SK-N-SH (cell line): ENCODE measurements at regions not wholly inside any gene's neighbourhood (a gene's known extent, or its start where the extent isn't known, plus 50 kb on each side); places are given as distances from the start of the nearest gene placed in this dataset.

Experiments
- CTCF ChIA-PET: fragments of 300-600, 350-600 bp; formaldehyde crosslinking; extraction: SDS; loops from one replicate; lab custom pipeline; 2021; lab: Yijun Ruan, JAX
- POLR2A ChIA-PET: fragments of 350-600 bp; sonication (Branson Sonifier 250); formaldehyde crosslinking; extraction: SDS; loops from one replicate; lab custom pipeline; 2020; ENCODE audit warnings: antibody characterized with exemption, inconsistent platforms; lab: Yijun Ruan, JAX
- DNase-seq: peaks from one replicate; pipeline ENCODE4 v3.0.0; 2012
- H2AFZ ChIP-seq: fragments of 200-600 bp; sonication (generic); 2 replicates; pipeline ENCODE4 v1.8.1; 2016; ENCODE audit warnings: antibody characterized with exemption, mild to moderate bottlenecking, low read depth
- H3F3A ChIP-seq: fragments of 200-600 bp; sonication (generic); replicated peaks from 2 replicates; pipeline ENCODE3; 2016; ENCODE audit warnings: antibody characterized with exemption, mild to moderate bottlenecking; ENCODE audit not compliant: insufficient read depth
- H3K27ac ChIP-seq, 2 experiments: fragments of 200-500 bp in 1 of 2; fragments of 200-600 bp in 1 of 2; sonication (Bioruptor generic) in 1 of 2; sonication (generic), shearing (Covaris generic) in 1 of 2; 2 replicates each; pipeline versions ENCODE4 v1.5.1 to v1.6.1; 2014 to 2016; ENCODE audit warnings: low read depth in 2 of 2, inconsistent platforms in 1 of 2, low read length in 1 of 2, mild to moderate bottlenecking in 1 of 2, mixed read lengths in 1 of 2
- H3K27me3 ChIP-seq: fragments of 200-600 bp; sonication (generic), shearing (Covaris generic); 2 replicates; pipeline ENCODE4 v1.6.1; 2016; ENCODE audit warnings: mixed run types; ENCODE audit not compliant: insufficient read depth
- H3K36me3 ChIP-seq, 2 experiments: fragments of 200-500 bp in 1 of 2; fragments of 200-600 bp in 1 of 2; sonication (Bioruptor generic) in 1 of 2; sonication (generic) in 1 of 2; replicated peaks in 1 of 2; 2 replicates each; pipeline versions ENCODE3 to v1.5.1; 2014 to 2016; ENCODE audit warnings: low read length in 1 of 2, mild to moderate bottlenecking in 1 of 2; ENCODE audit not compliant: insufficient read depth in 2 of 2, control insufficient read depth in 1 of 2
- H3K4me1 ChIP-seq, 2 experiments: fragments of 200-500 bp in 1 of 2; fragments of 200-600 bp in 1 of 2; sonication (Bioruptor generic) in 1 of 2; sonication (generic), shearing (Covaris generic) in 1 of 2; 2 replicates each; pipeline versions ENCODE4 v1.5.1 to v1.6.1; 2014 to 2016; ENCODE audit warnings: low read depth in 1 of 2, low read length in 1 of 2, mixed run types in 1 of 2; ENCODE audit not compliant: insufficient read depth in 2 of 2, control insufficient read depth in 1 of 2
- H3K4me2 ChIP-seq: fragments of 200-600 bp; sonication (generic), shearing (Covaris generic); 2 replicates; pipeline ENCODE4 v1.6.1; 2017; ENCODE audit warnings: mixed run types
- H3K4me3 ChIP-seq, 2 experiments: fragments of 200-500 bp in 1 of 2; fragments of 200-600 bp in 1 of 2; sonication (Bioruptor generic) in 1 of 2; sonication (generic), shearing (Covaris generic) in 1 of 2; 2 replicates each; pipeline versions ENCODE4 v1.5.1 to v1.8.1; 2014 to 2016; ENCODE audit warnings: low read depth in 2 of 2, inconsistent platforms in 1 of 2, low read length in 1 of 2, mild to moderate bottlenecking in 1 of 2, mixed read lengths in 1 of 2, moderate library complexity in 1 of 2
- H3K79me2 ChIP-seq: fragments of 200-600 bp; sonication (generic); 2 replicates; pipeline ENCODE4 v1.8.1; 2017; ENCODE audit warnings: mild to moderate bottlenecking; ENCODE audit not compliant: insufficient read depth
- H3K9ac ChIP-seq: fragments of 200-600 bp; sonication (generic); 2 replicates; pipeline ENCODE4 v1.6.1; 2017; ENCODE audit warnings: mixed run types
- H3K9me2 ChIP-seq: fragments of 200-600 bp; sonication (generic); 2 replicates; pipeline ENCODE4 v1.6.1; 2017; ENCODE audit warnings: mixed run types
- H3K9me3 ChIP-seq: fragments of 200-600 bp; sonication (generic); 2 replicates; pipeline ENCODE4 v1.6.1; 2017; ENCODE audit warnings: mixed run types, mild to moderate bottlenecking, moderate library complexity
- H4K20me1 ChIP-seq: fragments of 200-600 bp; sonication (generic); 2 replicates; pipeline ENCODE4 v1.6.1; 2017; ENCODE audit warnings: mild to moderate bottlenecking, mixed run types; ENCODE audit not compliant: insufficient read depth
- CHD2 ChIP-seq: fragments of 150-350 bp; IDR thresholded peaks from 2 replicates; pipeline ENCODE4 v1.6.1; 2018; ENCODE audit warnings: low read length; ENCODE audit not compliant: partially characterized antibody
- FOSL2 ChIP-seq: IDR thresholded peaks from 2 replicates; pipeline ENCODE4 v1.4.0; 2012; ENCODE audit warnings: low read depth, mild to moderate bottlenecking, moderate library complexity, borderline replicate concordance
- FOXM1 ChIP-seq: IDR thresholded peaks from 2 replicates; pipeline ENCODE4 v1.4.0; 2012; ENCODE audit warnings: low read depth, mild to moderate bottlenecking
- GABPA ChIP-seq: IDR thresholded peaks from 2 replicates; pipeline ENCODE4 v1.4.0; 2012; ENCODE audit warnings: low read depth, mild to moderate bottlenecking
- RCOR1 ChIP-seq: fragments of 150-350 bp; IDR thresholded peaks from 2 replicates; pipeline ENCODE4 v1.6.1; 2017; ENCODE audit warnings: antibody characterized with exemption, low read length
- RXRA ChIP-seq: IDR thresholded peaks from 2 replicates; pipeline ENCODE4 v1.4.0; 2012; ENCODE audit warnings: low read depth, mild to moderate bottlenecking, borderline replicate concordance
- SIN3A ChIP-seq: IDR thresholded peaks from 2 replicates; pipeline ENCODE4 v1.6.1; 2012; ENCODE audit warnings: low read depth, mild to moderate bottlenecking, low read length, moderate library complexity, borderline replicate concordance
- SMC3 ChIP-seq: IDR thresholded peaks from 2 replicates; pipeline ENCODE4 v1.6.1; 2012; ENCODE audit warnings: low read depth, low read length, improper control_type of control experiment
- TAF1 ChIP-seq: IDR thresholded peaks from 2 replicates; pipeline ENCODE4 v1.6.1; 2012; ENCODE audit warnings: low read depth, mild to moderate bottlenecking, low read length, moderate library complexity, borderline replicate concordance
- TCF12 ChIP-seq: IDR thresholded peaks from 2 replicates; pipeline ENCODE4 v1.4.0; 2012
- TEAD4 ChIP-seq: IDR thresholded peaks from 2 replicates; pipeline ENCODE4 v1.4.0; 2012; ENCODE audit warnings: mild to moderate bottlenecking, borderline replicate concordance; ENCODE audit not compliant: insufficient read depth
- YY1 ChIP-seq: IDR thresholded peaks from 2 replicates; pipeline ENCODE4 v1.4.0; 2012; ENCODE audit warnings: low read depth, mild to moderate bottlenecking
- WGBS: methylation state at CpG from one replicate; pipeline ENCODE4 v1.1.6; 2017; ENCODE audit warnings: low lambda C conversion rate; 5-methylcytosine and 5-hydroxymethylcytosine counted together
- TF ChIP-seq, protein P1 (sequence below): IDR thresholded peaks from 2 replicates; pipeline ENCODE4; 2012
- TF ChIP-seq, protein P2 (sequence below): IDR thresholded peaks from 2 replicates; pipeline ENCODE4 v1.4.0; 2012; ENCODE audit warnings: low read depth
- TF ChIP-seq, protein P3 (sequence below): fragments of 150-350 bp; IDR thresholded peaks from 2 replicates; pipeline ENCODE4 v1.6.1; 2016; ENCODE audit warnings: mild to moderate bottlenecking, low read depth, low read length
- TF ChIP-seq, protein P4 (sequence below): IDR thresholded peaks from 2 replicates; pipeline ENCODE4 v1.4.0; 2012; ENCODE audit warnings: low read depth, borderline replicate concordance

DNA sequence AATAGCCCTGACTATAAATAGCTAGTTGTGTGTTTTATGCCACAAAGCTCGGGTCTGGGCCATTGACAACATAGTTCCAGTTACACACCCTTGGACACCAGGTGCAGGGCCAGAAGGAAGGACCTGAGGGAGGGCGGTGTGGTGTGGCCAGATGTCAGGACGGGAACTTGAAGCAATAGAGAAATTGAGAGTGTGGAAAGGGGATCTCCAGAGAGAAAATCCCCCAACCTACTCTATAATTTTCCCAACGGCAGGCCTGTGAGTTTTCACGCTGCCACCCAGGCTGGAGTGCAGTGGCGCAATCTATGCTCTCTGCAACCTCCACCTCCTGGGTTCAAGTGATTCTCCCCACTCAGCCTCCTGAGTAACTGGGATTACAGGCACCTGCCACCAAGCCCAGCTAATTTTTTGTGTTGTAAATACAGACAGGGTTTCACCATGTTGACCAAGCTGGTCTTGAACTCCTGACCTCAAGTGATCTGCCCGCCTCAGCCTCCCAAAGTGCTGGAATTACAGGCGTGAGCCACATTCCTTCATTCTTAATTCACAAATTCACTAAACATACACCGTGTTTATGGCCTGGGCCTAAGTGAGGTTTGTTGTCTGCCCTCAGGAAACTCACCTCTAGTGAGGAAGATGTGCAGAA is 70.8 kb upstream of the KLF13 start:
- Histone ChIP-seq H3K9ac (no peak overlapping the region), H3K4me1 (no peaks in the 10 kb centered on the region; a peak in 1 of 4 replicates), H4K20me1 (no peaks in the 10 kb centered on the region), H3K79me2 (no peaks in the 10 kb centered on the region)
- no peak for DNase-seq
- WGBS: 50% methylated on average over 7 of the region's 9 CpGs
- no peak for TF ChIP-seq TEAD4
- no peak for TF ChIP-seq TAF1
- TF ChIP-seq, protein P1, sequence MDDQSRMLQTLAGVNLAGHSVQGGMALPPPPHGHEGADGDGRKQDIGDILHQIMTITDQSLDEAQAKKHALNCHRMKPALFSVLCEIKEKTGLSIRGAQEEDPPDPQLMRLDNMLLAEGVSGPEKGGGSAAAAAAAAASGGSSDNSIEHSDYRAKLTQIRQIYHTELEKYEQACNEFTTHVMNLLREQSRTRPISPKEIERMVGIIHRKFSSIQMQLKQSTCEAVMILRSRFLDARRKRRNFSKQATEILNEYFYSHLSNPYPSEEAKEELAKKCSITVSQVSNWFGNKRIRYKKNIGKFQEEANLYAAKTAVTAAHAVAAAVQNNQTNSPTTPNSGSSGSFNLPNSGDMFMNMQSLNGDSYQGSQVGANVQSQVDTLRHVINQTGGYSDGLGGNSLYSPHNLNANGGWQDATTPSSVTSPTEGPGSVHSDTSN: no peak
- TF ChIP-seq, protein P2, sequence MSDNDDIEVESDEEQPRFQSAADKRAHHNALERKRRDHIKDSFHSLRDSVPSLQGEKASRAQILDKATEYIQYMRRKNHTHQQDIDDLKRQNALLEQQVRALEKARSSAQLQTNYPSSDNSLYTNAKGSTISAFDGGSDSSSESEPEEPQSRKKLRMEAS: no peak
- TF ChIP-seq, protein P3, sequence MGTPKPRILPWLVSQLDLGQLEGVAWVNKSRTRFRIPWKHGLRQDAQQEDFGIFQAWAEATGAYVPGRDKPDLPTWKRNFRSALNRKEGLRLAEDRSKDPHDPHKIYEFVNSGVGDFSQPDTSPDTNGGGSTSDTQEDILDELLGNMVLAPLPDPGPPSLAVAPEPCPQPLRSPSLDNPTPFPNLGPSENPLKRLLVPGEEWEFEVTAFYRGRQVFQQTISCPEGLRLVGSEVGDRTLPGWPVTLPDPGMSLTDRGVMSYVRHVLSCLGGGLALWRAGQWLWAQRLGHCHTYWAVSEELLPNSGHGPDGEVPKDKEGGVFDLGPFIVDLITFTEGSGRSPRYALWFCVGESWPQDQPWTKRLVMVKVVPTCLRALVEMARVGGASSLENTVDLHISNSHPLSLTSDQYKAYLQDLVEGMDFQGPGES: no peak
- TF ChIP-seq SMC3: no peak
- TF ChIP-seq FOSL2: no peak
- TF ChIP-seq, protein P4, sequence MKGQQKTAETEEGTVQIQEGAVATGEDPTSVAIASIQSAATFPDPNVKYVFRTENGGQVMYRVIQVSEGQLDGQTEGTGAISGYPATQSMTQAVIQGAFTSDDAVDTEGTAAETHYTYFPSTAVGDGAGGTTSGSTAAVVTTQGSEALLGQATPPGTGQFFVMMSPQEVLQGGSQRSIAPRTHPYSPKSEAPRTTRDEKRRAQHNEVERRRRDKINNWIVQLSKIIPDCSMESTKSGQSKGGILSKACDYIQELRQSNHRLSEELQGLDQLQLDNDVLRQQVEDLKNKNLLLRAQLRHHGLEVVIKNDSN: no peak
- TF ChIP-seq YY1: no peak
- TF ChIP-seq SIN3A: no peak
- no peak for TF ChIP-seq CHD2
- TF ChIP-seq RXRA: no peak
- TF ChIP-seq FOXM1: no peak
- no peak for TF ChIP-seq TCF12
- TF ChIP-seq GABPA: no peak
- no peak for TF ChIP-seq RCOR1
- TF ChIP-seq, all 33 proteins: peak for 0
- ChIA-PET POLR2A (no interaction called here), CTCF (no interaction called here)
- Histone ChIP-seq H2AFZ (no peak overlapping the region), H3K27ac (no peak overlapping the region), H3K9me3 (no peaks in the 10 kb centered on the region), H3F3A (no peaks in the 10 kb centered on the region), H3K27me3 (no peaks in the 10 kb centered on the region), H3K9me2 (no peaks in the 10 kb centered on the region), H3K4me3 (no peak overlapping the region), H3K36me3 (no peaks in the 10 kb centered on the region), H3K4me2 (no peak overlapping the region)
